Mononuclear cell (primary cell): ENCODE measurements at regions not wholly inside any gene's neighbourhood (a gene's known extent, or its start where the extent isn't known, plus 50 kb on each side); places are given as distances from the start of the nearest gene placed in this dataset.

Source experiments
- H3K27me3 ChIP-seq: 2 replicates; pipeline ENCODE4 v1.6.0; 2011; ENCODE audit warnings: low read length, control low read depth; ENCODE audit not compliant: insufficient read depth
- H3K4me1 ChIP-seq: 2 replicates; pipeline ENCODE4 v1.5.1; 2011; ENCODE audit warnings: mild to moderate bottlenecking, low read length, control low read depth; ENCODE audit not compliant: insufficient read depth
- H3K4me3 ChIP-seq: 2 replicates; pipeline ENCODE4 v1.5.1; 2011; ENCODE audit warnings: mild to moderate bottlenecking, low read length, moderate library complexity
- H3K9me3 ChIP-seq: 2 replicates; pipeline ENCODE4 v1.5.1; 2011; ENCODE audit warnings: low read depth, mild to moderate bottlenecking, control low read depth, low read length

GRCh38 chr4:158068068-158068467 lies 104.8 kb downstream of the GASK1B start:
- Histone ChIP-seq H3K27me3 (no peaks in the 10 kb centered on the region), H3K4me3 (no peak overlapping the region), H3K4me1 (no peaks in the 10 kb centered on the region), H3K9me3 (no peaks in the 10 kb centered on the region)

GRCh38 chr4:158067646-158068045 lies 105.2 kb downstream of the GASK1B start:
- H3K4me3 ChIP-seq, result no peak overlapping the region
- no peaks in the 10 kb centered on the region for H3K27me3 ChIP-seq
- H3K4me1 ChIP-seq, result no peaks in the 10 kb centered on the region

GRCh38 chr4:158065603-158066002 lies 107.2 kb downstream of the GASK1B start:
- Histone ChIP-seq H3K4me3 (no peak overlapping the region), H3K4me1 (no peaks in the 10 kb centered on the region), H3K27me3 (no peaks in the 10 kb centered on the region), H3K9me3 (no peaks in the 10 kb centered on the region)

More at GRCh38 chr4:158067646-158068045, 105.2 kb downstream of the GASK1B start:
- no peaks in the 10 kb centered on the region for H3K9me3 ChIP-seq

GRCh38 chr4:158065176-158065575 lies 107.6 kb downstream of the GASK1B start:
- no peaks in the 10 kb centered on the region for H3K9me3 ChIP-seq
- H3K4me3 ChIP-seq, result no peak overlapping the region
- H3K27me3 ChIP-seq, result no peaks in the 10 kb centered on the region
- no peaks in the 10 kb centered on the region for H3K4me1 ChIP-seq

GRCh38 chr4:158056689-158057245 lies 116.1 kb downstream of the GASK1B start:
- Histone ChIP-seq H3K9me3 (no peaks in the 10 kb centered on the region), H3K4me3 (no peak overlapping the region), H3K4me1 (no peaks in the 10 kb centered on the region)

GRCh38 chr4:158055668-158056067 lies 117.2 kb downstream of the GASK1B start:
- Histone ChIP-seq H3K27me3 (no peaks in the 10 kb centered on the region), H3K9me3 (no peaks in the 10 kb centered on the region), H3K4me1 (no peaks in the 10 kb centered on the region), H3K4me3 (no peak overlapping the region)

More at GRCh38 chr4:158056689-158057245, 116.1 kb downstream of the GASK1B start:
- no peaks in the 10 kb centered on the region for H3K27me3 ChIP-seq

GRCh38 chr4:158053801-158054200 lies 119.0 kb downstream of the GASK1B start:
- no peaks in the 10 kb centered on the region for H3K9me3 ChIP-seq
- no peaks in the 10 kb centered on the region for H3K4me1 ChIP-seq
- no peak overlapping the region for H3K4me3 ChIP-seq
- H3K27me3 ChIP-seq, result no peaks in the 10 kb centered on the region

- Histone ChIP-seq H3K4me1 (no peaks in the 10 kb centered on the region), H3K9me3 (no peaks in the 10 kb centered on the region), H3K4me3 (no peak overlapping the region), H3K27me3 (no peaks in the 10 kb centered on the region)
These were observed 119.7 kb downstream of the GASK1B start for GRCh38 chr4:158053086-158053485.

GRCh38 chr4:158051401-158052235 lies 121.2 kb downstream of the GASK1B start:
- no peaks in the 10 kb centered on the region for H3K27me3 ChIP-seq
- no peak overlapping the region for H3K4me3 ChIP-seq
- H3K4me1 ChIP-seq, result no peaks in the 10 kb centered on the region
- no peaks in the 10 kb centered on the region for H3K9me3 ChIP-seq

- Histone ChIP-seq H3K9me3 (no peaks in the 10 kb centered on the region), H3K4me1 (no peaks in the 10 kb centered on the region), H3K27me3 (no peaks in the 10 kb centered on the region), H3K4me3 (no peak overlapping the region)
These were observed 121.9 kb downstream of the GASK1B start for GRCh38 chr4:158050942-158051341.

GRCh38 chr4:158046345-158046744 lies 126.5 kb downstream of the GASK1B start:
- peaks cover under 1% of the 10 kb centered on the region for H3K9me3 ChIP-seq

GRCh38 chr4:158043971-158044618 lies 128.7 kb downstream of the GASK1B start:
- H3K27me3 ChIP-seq, result no peaks in the 10 kb centered on the region
- no peaks in the 10 kb centered on the region for H3K4me1 ChIP-seq
- no peak overlapping the region for H3K4me3 ChIP-seq
- peaks cover 14% of the 10 kb centered on the region for H3K9me3 ChIP-seq

More at GRCh38 chr4:158046345-158046744, 126.5 kb downstream of the GASK1B start:
- H3K27me3 ChIP-seq, result no peaks in the 10 kb centered on the region
- H3K4me1 ChIP-seq, result no peaks in the 10 kb centered on the region
- no peak overlapping the region for H3K4me3 ChIP-seq

GRCh38 chr4:158042591-158043030 lies 130.2 kb downstream of the GASK1B start:
- Histone ChIP-seq H3K4me3 (no peak overlapping the region), H3K9me3 (peaks cover 22% of the 10 kb centered on the region), H3K4me1 (no peaks in the 10 kb centered on the region), H3K27me3 (no peaks in the 10 kb centered on the region)

- H3K27me3 ChIP-seq, result no peaks in the 10 kb centered on the region
- no peak overlapping the region for H3K4me3 ChIP-seq
- H3K4me1 ChIP-seq, result peaks cover 5% of the 10 kb centered on the region
- H3K9me3 ChIP-seq, result peaks cover 22% of the 10 kb centered on the region
These were observed 134.1 kb downstream of the GASK1B start for GRCh38 chr4:158038718-158039117.

GRCh38 chr4:158036998-158037397 lies 135.8 kb downstream of the GASK1B start:
- peaks cover 17% of the 10 kb centered on the region for H3K4me1 ChIP-seq
- H3K9me3 ChIP-seq, result peaks cover 22% of the 10 kb centered on the region
- H3K4me3 ChIP-seq, result no peak overlapping the region
- H3K27me3 ChIP-seq, result no peaks in the 10 kb centered on the region
